ENCODE measurements at regions not wholly inside any gene's neighbourhood (a gene's known extent, or its start where the extent isn't known, plus 50 kb on each side); places are given as distances from the start of the nearest gene placed in this dataset.

GRCh38 chr1:87472716-87473115 is 144.0 kb downstream of the LMO4 start:
- Histone ChIP-seq H3K23ac (ENCODE audit: low read length in 2 of 2) (no peak overlapping the region), H2AFZ (ENCODE audit: low read depth, low read length) (no peak overlapping the region), H2BK120ac (ENCODE audit: low read depth, low read length) (no peak overlapping the region), H3K18ac (ENCODE audit: low read depth in 1 of 2, low read length in 2 of 2) (no peak overlapping the region), H3K4me1 (ENCODE audit: control insufficient read depth, insufficient read depth, low read depth, low read length) (no peaks in the 10 kb centered on the region), H3K9me3 (ENCODE audit: control insufficient read depth, low read length) (no peaks in the 10 kb centered on the region), H4K8ac (ENCODE audit: low read length) (no peak overlapping the region), H3K27me3 (ENCODE audit: control insufficient read depth in 1 of 2, insufficient read depth in 1 of 2, low read length in 2 of 2) (no peaks in the 10 kb centered on the region), H3K79me1 (replicated peaks; ENCODE audit: low read length, poor library complexity, severe bottlenecking) (no peaks in the 10 kb centered on the region), H2BK15ac (ENCODE audit: low read depth, poor library complexity, severe bottlenecking) (no peak overlapping the region), H2AK5ac (ENCODE audit: low read length, severe bottlenecking) (no peak overlapping the region), H2BK12ac (ENCODE audit: low read length in 2 of 2) (no peak overlapping the region), H3K14ac (ENCODE audit: low read length in 2 of 2) (no peak overlapping the region), H3K36me3 (ENCODE audit: control insufficient read depth in 1 of 2, insufficient read depth in 2 of 2, low read depth in 1 of 2, low read length in 2 of 2) (no peaks in the 10 kb centered on the region), H3K27ac (ENCODE audit: low read length, poor library complexity, severe bottlenecking) (no peak overlapping the region), H3K4ac (ENCODE audit: low read depth in 1 of 2, low read length in 2 of 2) (no peak overlapping the region), H3K4me2 (ENCODE audit: low read length, poor library complexity, severe bottlenecking) (no peak overlapping the region), H2BK5ac (ENCODE audit: low read depth, low read length, poor library complexity, severe bottlenecking) (no peak overlapping the region), H3K9ac (ENCODE audit: low read length) (no peak overlapping the region), H4K91ac (ENCODE audit: low read length) (no peak overlapping the region), H3K4me3 (ENCODE audit: insufficient read depth in 1 of 2, low read depth in 1 of 2, low read length in 2 of 2) (no peak overlapping the region)
- 89% methylated on average over 4 of the region's 4 CpGs for WGBS
- DNase-seq: no peak

DNA sequence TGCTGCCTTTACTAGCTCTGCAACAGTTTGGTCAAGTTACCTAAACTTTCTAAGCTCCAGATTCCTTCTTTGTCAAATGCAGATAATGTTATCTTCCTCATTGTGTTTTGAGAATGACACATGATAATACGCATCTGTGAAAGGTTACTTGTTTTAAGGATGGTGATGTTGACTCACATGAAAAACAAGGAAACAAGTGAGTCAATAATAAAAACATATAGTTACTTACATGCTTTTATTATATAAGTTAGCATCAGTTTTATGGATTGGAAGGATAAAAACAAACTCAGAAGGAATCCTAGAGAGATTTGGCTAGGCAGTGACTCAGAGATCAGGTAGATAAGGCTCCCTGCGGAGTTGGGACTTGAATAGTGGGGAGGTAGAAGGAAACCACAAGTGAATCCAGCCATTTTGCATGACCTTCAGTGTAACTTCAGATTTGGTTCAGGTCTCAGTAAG is 144.6 kb downstream of the LMO4 start:
- no peak overlapping the region for H2BK5ac ChIP-seq (ENCODE audit: low read depth, low read length, poor library complexity, severe bottlenecking)

GRCh38 chr1:87474098-87474497 is 145.4 kb downstream of the LMO4 start:
- H3K4me3 ChIP-seq (ENCODE audit: insufficient read depth in 1 of 2, low read depth in 1 of 2, low read length in 2 of 2): no peak overlapping the region
- no peaks in the 10 kb centered on the region for H3K4me1 ChIP-seq (ENCODE audit: control insufficient read depth, insufficient read depth, low read depth, low read length)
- H3K79me1 ChIP-seq (replicated peaks; ENCODE audit: low read length, poor library complexity, severe bottlenecking): no peaks in the 10 kb centered on the region
- H3K4me2 ChIP-seq (ENCODE audit: low read length, poor library complexity, severe bottlenecking): no peak overlapping the region
- H2AK5ac ChIP-seq (ENCODE audit: low read length, severe bottlenecking): no peak overlapping the region
- no peak overlapping the region for H3K23ac ChIP-seq (ENCODE audit: low read length in 2 of 2)
- H3K18ac ChIP-seq (ENCODE audit: low read depth in 1 of 2, low read length in 2 of 2): no peak overlapping the region
- no peak overlapping the region for H3K9ac ChIP-seq (ENCODE audit: low read length)
- DNase-seq: no peak
- no peak overlapping the region for H3K4ac ChIP-seq (ENCODE audit: low read depth in 1 of 2, low read length in 2 of 2)
- H2AFZ ChIP-seq (ENCODE audit: low read depth, low read length): no peak overlapping the region
- H3K27me3 ChIP-seq (ENCODE audit: control insufficient read depth in 1 of 2, insufficient read depth in 1 of 2, low read length in 2 of 2): no peaks in the 10 kb centered on the region
- H4K91ac ChIP-seq (ENCODE audit: low read length): no peak overlapping the region
- H4K8ac ChIP-seq (ENCODE audit: low read length): no peak overlapping the region
- H3K9me3 ChIP-seq (ENCODE audit: control insufficient read depth, low read length): no peaks in the 10 kb centered on the region
- H2BK12ac ChIP-seq (ENCODE audit: low read length in 2 of 2): no peak overlapping the region
- no peak overlapping the region for H3K27ac ChIP-seq (ENCODE audit: low read length, poor library complexity, severe bottlenecking)
- H3K14ac ChIP-seq (ENCODE audit: low read length in 2 of 2): no peak overlapping the region
- no peak overlapping the region for H2BK15ac ChIP-seq (ENCODE audit: low read depth, poor library complexity, severe bottlenecking)
- no peak overlapping the region for H2BK120ac ChIP-seq (ENCODE audit: low read depth, low read length)
- H3K36me3 ChIP-seq (ENCODE audit: control insufficient read depth in 1 of 2, insufficient read depth in 2 of 2, low read depth in 1 of 2, low read length in 2 of 2): no peaks in the 10 kb centered on the region
- WGBS: 94% methylated on average over 4 of the region's 5 CpGs
- no peak overlapping the region for H2BK5ac ChIP-seq (ENCODE audit: low read depth, low read length, poor library complexity, severe bottlenecking)

More for the DNA sequence above, 144.6 kb downstream of the LMO4 start:
- Histone ChIP-seq H3K14ac (ENCODE audit: low read length in 2 of 2) (no peak overlapping the region), H3K23ac (ENCODE audit: low read length in 2 of 2) (no peak overlapping the region), H4K91ac (ENCODE audit: low read length) (no peak overlapping the region), H3K9me3 (ENCODE audit: control insufficient read depth, low read length) (no peaks in the 10 kb centered on the region), H4K8ac (ENCODE audit: low read length) (no peak overlapping the region), H2BK12ac (ENCODE audit: low read length in 2 of 2) (no peak overlapping the region), H3K79me1 (replicated peaks; ENCODE audit: low read length, poor library complexity, severe bottlenecking) (no peaks in the 10 kb centered on the region), H3K36me3 (ENCODE audit: control insufficient read depth in 1 of 2, insufficient read depth in 2 of 2, low read depth in 1 of 2, low read length in 2 of 2) (no peaks in the 10 kb centered on the region), H3K4ac (ENCODE audit: low read depth in 1 of 2, low read length in 2 of 2) (no peak overlapping the region), H3K4me1 (ENCODE audit: control insufficient read depth, insufficient read depth, low read depth, low read length) (no peaks in the 10 kb centered on the region), H3K4me3 (ENCODE audit: insufficient read depth in 1 of 2, low read depth in 1 of 2, low read length in 2 of 2) (no peak overlapping the region), H3K9ac (ENCODE audit: low read length) (no peak overlapping the region), H2AK5ac (ENCODE audit: low read length, severe bottlenecking) (no peak overlapping the region), H2BK15ac (ENCODE audit: low read depth, poor library complexity, severe bottlenecking) (no peak overlapping the region), H2AFZ (ENCODE audit: low read depth, low read length) (no peak overlapping the region), H3K4me2 (ENCODE audit: low read length, poor library complexity, severe bottlenecking) (no peak overlapping the region), H2BK120ac (ENCODE audit: low read depth, low read length) (no peak overlapping the region), H3K18ac (ENCODE audit: low read depth in 1 of 2, low read length in 2 of 2) (no peak overlapping the region), H3K27ac (ENCODE audit: low read length, poor library complexity, severe bottlenecking) (no peak overlapping the region), H3K27me3 (ENCODE audit: control insufficient read depth in 1 of 2, insufficient read depth in 1 of 2, low read length in 2 of 2) (no peaks in the 10 kb centered on the region)
- no peak for DNase-seq
- WGBS: 63% methylated on average over 1 of the region's 2 CpGs

- H3K27me3 ChIP-seq (ENCODE audit: control insufficient read depth in 1 of 2, insufficient read depth in 1 of 2, low read length in 2 of 2): no peaks in the 10 kb centered on the region
- peaks cover 4% of the 10 kb centered on the region for H3K9me3 ChIP-seq (ENCODE audit: control insufficient read depth, low read length)
- H2AFZ ChIP-seq (ENCODE audit: low read depth, low read length): no peak overlapping the region
- H2BK15ac ChIP-seq (ENCODE audit: low read depth, poor library complexity, severe bottlenecking): no peak overlapping the region
- no peak overlapping the region for H3K18ac ChIP-seq (ENCODE audit: low read depth in 1 of 2, low read length in 2 of 2)
- H3K9ac ChIP-seq (ENCODE audit: low read length): no peak overlapping the region
- H2AK5ac ChIP-seq (ENCODE audit: low read length, severe bottlenecking): no peak overlapping the region
- no peak overlapping the region for H2BK120ac ChIP-seq (ENCODE audit: low read depth, low read length)
- no peak overlapping the region for H3K4me2 ChIP-seq (ENCODE audit: low read length, poor library complexity, severe bottlenecking)
- no peak overlapping the region for H3K27ac ChIP-seq (ENCODE audit: low read length, poor library complexity, severe bottlenecking)
- no peaks in the 10 kb centered on the region for H3K4me1 ChIP-seq (ENCODE audit: control insufficient read depth, insufficient read depth, low read depth, low read length)
- H3K4ac ChIP-seq (ENCODE audit: low read depth in 1 of 2, low read length in 2 of 2): no peak overlapping the region
- no peak overlapping the region for H2BK12ac ChIP-seq (ENCODE audit: low read length in 2 of 2)
- WGBS: 69% methylated on average over 3 of the region's 3 CpGs
- no peak overlapping the region for H3K23ac ChIP-seq (ENCODE audit: low read length in 2 of 2)
- no peak overlapping the region for H4K8ac ChIP-seq (ENCODE audit: low read length)
- no peaks in the 10 kb centered on the region for H3K79me1 ChIP-seq (replicated peaks; ENCODE audit: low read length, poor library complexity, severe bottlenecking)
- H4K91ac ChIP-seq (ENCODE audit: low read length): no peak overlapping the region
- H2BK5ac ChIP-seq (ENCODE audit: low read depth, low read length, poor library complexity, severe bottlenecking): no peak overlapping the region
- DNase-seq: peak; percentile 4
- no peak overlapping the region for H3K14ac ChIP-seq (ENCODE audit: low read length in 2 of 2)
- no peak overlapping the region for H3K4me3 ChIP-seq (ENCODE audit: insufficient read depth in 1 of 2, low read depth in 1 of 2, low read length in 2 of 2)
- H3K36me3 ChIP-seq (ENCODE audit: control insufficient read depth in 1 of 2, insufficient read depth in 2 of 2, low read depth in 1 of 2, low read length in 2 of 2): no peaks in the 10 kb centered on the region
These were observed 149.6 kb downstream of the LMO4 start for GRCh38 chr1:87478231-87478630.
